A549 (cell line): ENCODE measurements at regions not wholly inside any gene's neighbourhood (a gene's known extent, or its start where the extent isn't known, plus 50 kb on each side); places are given as distances from the start of the nearest gene placed in this dataset.
"Not testable (repeated sequence)": the region's sequence is repeated elsewhere in the genome, so short reads cannot be mapped to it uniquely, and the experiment has no call there.

ENCODE experiments used
- ATAC-seq, 2 experiments: fragments of 200-7000 bp in 1 of 2; fragments of >200 bp in 1 of 2; cut with Nextera tagmentation in 1 of 2; cut with Tn5 transposase in 1 of 2; 3 replicates each; pipeline versions ENCODE4 v1.8.0 to v1.9.1; 2018 to 2020; ENCODE audit warnings: mild to moderate bottlenecking in 1 of 2, moderate library complexity in 1 of 2
- CTCF ChIA-PET: fragments of 300-600 bp; sonication (Branson Sonifier 250); formaldehyde crosslinking; extraction: SDS; loops from one replicate; lab custom pipeline; 2021; ENCODE audit warnings: antibody characterized with exemption, inconsistent platforms; lab: Yijun Ruan, JAX
- POLR2A ChIA-PET: fragments of 350-600 bp; formaldehyde crosslinking; extraction: SDS; loops from one replicate; lab custom pipeline; 2021; ENCODE audit warnings: antibody characterized with exemption, inconsistent platforms; lab: Yijun Ruan, JAX
- DNase-seq, 2 experiments: peaks; one replicate each; pipeline versions ENCODE4 v3.0.0 to v3.0.0-alpha.2; 2011 to 2016; ENCODE audit warnings: low read depth in 1 of 2, low spot score in 1 of 2
- FAIRE-seq: peaks from 2 replicates; lab custom pipeline; 2011; peaks lifted over from hg19 to GRCh38; lab: Jason Lieb, UNC
- H3K27ac ChIP-seq, 2 experiments: fragments of >200 bp; sonication (Bioruptor Twin); formaldehyde crosslinking; 3 replicates each; pipeline ENCODE4 v1.5.1; 2016 to 2017
- H3K4me1 ChIP-seq: fragments of >200 bp; sonication (Bioruptor Twin); formaldehyde crosslinking; 3 replicates; pipeline ENCODE4 v1.6.1; 2016
- H3K4me2 ChIP-seq: fragments of >200 bp; sonication (Bioruptor Twin); formaldehyde crosslinking; 3 replicates; pipeline ENCODE4 v1.6.1; 2016
- H3K4me3 ChIP-seq: fragments of >200 bp; sonication (Bioruptor Twin); formaldehyde crosslinking; 3 replicates; pipeline ENCODE4 v1.5.1; 2016
- H3K9me3 ChIP-seq: fragments of >200 bp; sonication (Bioruptor Twin); formaldehyde crosslinking; 3 replicates; pipeline ENCODE4 v1.6.1; 2016
- CBX2 ChIP-seq: fragments of 200-600 bp; sonication (generic); IDR thresholded peaks from 2 replicates; pipeline ENCODE4 v1.6.1; 2016; ENCODE audit warnings: low read depth, mild to moderate bottlenecking, borderline replicate concordance
- CHD2 ChIP-seq: fragments of 150-350 bp; IDR thresholded peaks from 2 replicates; pipeline ENCODE4 v1.6.1; 2014; ENCODE audit warnings: low read length; ENCODE audit not compliant: partially characterized antibody
- EHF ChIP-seq: fragments of 250-450 bp; sonication (Bioruptor Pico); IDR thresholded peaks from 2 replicates; pipeline ENCODE4 v1.5.0; 2020; ENCODE audit warnings: mild to moderate bottlenecking
- ELK1 ChIP-seq: fragments of 150-350 bp; IDR thresholded peaks from 2 replicates; pipeline ENCODE4 v1.6.1; 2014; ENCODE audit warnings: low read depth, mild to moderate bottlenecking, low read length
- FOSL2 ChIP-seq, 2 experiments: fragments of 450-650 bp in 1 of 2; fragments of >200 bp in 1 of 2; sonication (Bioruptor Twin) in 1 of 2; formaldehyde crosslinking; IDR thresholded peaks; 2 replicates each; pipeline versions ENCODE4 v1.5.0 to v1.6.1; 2016 to 2020; ENCODE audit warnings: mild to moderate bottlenecking in 1 of 2, moderate library complexity in 1 of 2
- GATA3 ChIP-seq: IDR thresholded peaks from 2 replicates; pipeline ENCODE4 v1.6.1; 2012; ENCODE audit warnings: borderline replicate concordance
- KDM5A ChIP-seq: fragments of 200-600 bp; sonication (generic); IDR thresholded peaks from 2 replicates; pipeline ENCODE4 v1.6.1; 2016; ENCODE audit warnings: antibody characterized with exemption, mild to moderate bottlenecking
- MAFK ChIP-seq: fragments of 450-650 bp; IDR thresholded peaks from 2 replicates; pipeline ENCODE4 v1.6.1; 2014; ENCODE audit not compliant: partially characterized antibody
- MAX ChIP-seq: IDR thresholded peaks from 2 replicates; pipeline ENCODE4 v1.6.1; 2012
- MAZ ChIP-seq: fragments of 150-350 bp; IDR thresholded peaks from 2 replicates; pipeline ENCODE4 v1.6.1; 2014; ENCODE audit warnings: antibody characterized with exemption, low read depth, low read length, borderline replicate concordance
- NPAS2 ChIP-seq: fragments of 250-450 bp; sonication (Bioruptor Pico); IDR thresholded peaks from 2 replicates; pipeline ENCODE4 v1.8.0; 2022; ENCODE audit warnings: mild to moderate bottlenecking, moderate library complexity, borderline replicate concordance
- REST ChIP-seq: fragments of 200-600 bp; sonication (generic); IDR thresholded peaks from 2 replicates; pipeline ENCODE4 v1.6.1; 2016; ENCODE audit warnings: antibody characterized with exemption, mild to moderate bottlenecking, moderate library complexity
- SREBF2 ChIP-seq: fragments of 450-650 bp; IDR thresholded peaks from 2 replicates; pipeline ENCODE4 v1.6.1; 2014; ENCODE audit warnings: mild to moderate bottlenecking, moderate library complexity
- TFCP2L1 ChIP-seq: fragments of 250-450 bp; sonication (Bioruptor Pico); IDR thresholded peaks from 2 replicates; pipeline ENCODE4 v1.5.0; 2021; ENCODE audit warnings: mild to moderate bottlenecking
- ZC3H11A ChIP-seq: fragments of 450-650 bp; IDR thresholded peaks from 2 replicates; pipeline ENCODE4 v1.6.1; 2014; ENCODE audit warnings: antibody characterized with exemption, mild to moderate bottlenecking
- WGBS: methylation state at CpG from one replicate; pipeline ENCODE4 v1.1.6; 2017; ENCODE audit errors: missing lambda C conversion rate; 5-methylcytosine and 5-hydroxymethylcytosine counted together

GRCh38 chr3:151675858-151676615, 57.7 kb upstream of the AADACL2 start:
- TF ChIP-seq ELK1 (no peak), MAX (no peak), ZC3H11A (no peak), FOSL2 (IDR thresholded peaks at IDR 0.05) (no peak), FOSL2 (CRISPR knock-in tag; IDR thresholded peaks at IDR 0.05) (no peak), NPAS2 (CRISPR knock-in tag) (no peak), MAFK (no peak), REST (no peak), CHD2 (no peak), SREBF2 (no peak), CBX2 (no peak), GATA3 (no peak), EHF (no peak), KDM5A (no peak), TFCP2L1 (CRISPR knock-in tag) (no peak)
- FAIRE-seq (no peak), DNase-seq (no peak), ATAC-seq (no peak)
- H3K27ac ChIP-seq, result no peak overlapping the region
- WGBS, result 86% methylated on average over 8 of the region's 8 CpGs
- no peak overlapping the region for H3K4me3 ChIP-seq
- ChIA-PET CTCF (no interaction called here), POLR2A (no interaction called here)
- peaks cover 18% of the 10 kb centered on the region; the same call in 2 of the 3 replicates for H3K9me3 ChIP-seq
- no peaks in the 10 kb centered on the region for H3K4me1 ChIP-seq
- H3K4me2 ChIP-seq, result no peak overlapping the region

- no peak for DNase-seq
- ChIA-PET POLR2A (no interaction called here), CTCF (no interaction called here)
- Histone ChIP-seq H3K4me1 (no peaks in the 10 kb centered on the region), H3K9me3 (peaks cover 13% of the 10 kb centered on the region; the same call in 2 of the 3 replicates), H3K4me3 (no peak overlapping the region), H3K4me2 (no peak overlapping the region), H3K27ac (no peak overlapping the region)
- 21% methylated on average over 1 of the region's 1 CpG for WGBS
- no peak for TF ChIP-seq MAZ
- FAIRE-seq, result no peak
- no peak for ATAC-seq
Observed at GRCh38 chr3:151673974-151674373, 59.8 kb upstream of the AADACL2 start.

- POLR2A ChIA-PET, H3K4me2 ChIP-seq, DNase-seq, H3K4me3 ChIP-seq, H3K27ac ChIP-seq, H3K9me3 ChIP-seq, ATAC-seq, FAIRE-seq, H3K4me1 ChIP-seq: not testable (repeated sequence)
- 59% methylated on average over 3 of the region's 3 CpGs for WGBS
- CTCF ChIA-PET, result interaction anchor here (1.1 kb wide), 1 partner anchor 169 kb away, joined by 3 read pairs; no protein-coding TSS in a partner anchor
Observed at GRCh38 chr3:151667762-151668161, 66.0 kb upstream of the AADACL2 start.
